ENCODE measurements at regions not wholly inside any gene's neighbourhood (a gene's known extent, or its start where the extent isn't known, plus 50 kb on each side); places are given as distances from the start of the nearest gene placed in this dataset.

DNA sequence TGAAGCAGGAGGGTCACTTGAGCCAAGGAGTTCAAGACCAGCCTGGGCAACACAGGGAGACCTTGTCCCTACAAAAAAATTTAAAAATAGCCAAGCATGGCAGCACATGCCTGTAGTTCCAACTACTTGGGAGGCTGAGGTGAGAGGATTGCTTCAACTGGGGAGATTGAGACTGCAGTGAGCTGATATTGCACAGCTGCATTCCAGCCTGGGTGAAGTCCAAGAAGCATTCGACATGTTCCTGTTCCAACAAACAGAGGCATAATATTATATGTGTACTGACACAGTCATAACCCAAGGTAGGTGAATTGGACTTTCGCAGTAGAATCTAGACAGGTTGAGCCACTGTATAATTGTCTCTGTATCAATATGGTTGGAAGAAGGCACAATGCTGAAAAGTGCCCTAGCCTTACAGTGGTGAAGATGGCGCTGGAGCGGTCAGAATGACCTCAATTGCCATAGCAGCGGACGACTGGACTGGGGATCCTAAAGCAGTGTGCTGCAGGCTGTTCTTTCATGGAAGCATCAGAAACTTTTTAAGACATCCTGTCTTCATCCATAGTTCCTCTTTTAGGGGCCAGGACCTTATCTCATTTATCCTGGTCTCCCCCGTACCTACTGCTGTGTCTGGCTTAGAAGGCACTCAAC, 112.0 kb upstream of the CLDN10 start:
- TF ChIP-seq, protein P1, sequence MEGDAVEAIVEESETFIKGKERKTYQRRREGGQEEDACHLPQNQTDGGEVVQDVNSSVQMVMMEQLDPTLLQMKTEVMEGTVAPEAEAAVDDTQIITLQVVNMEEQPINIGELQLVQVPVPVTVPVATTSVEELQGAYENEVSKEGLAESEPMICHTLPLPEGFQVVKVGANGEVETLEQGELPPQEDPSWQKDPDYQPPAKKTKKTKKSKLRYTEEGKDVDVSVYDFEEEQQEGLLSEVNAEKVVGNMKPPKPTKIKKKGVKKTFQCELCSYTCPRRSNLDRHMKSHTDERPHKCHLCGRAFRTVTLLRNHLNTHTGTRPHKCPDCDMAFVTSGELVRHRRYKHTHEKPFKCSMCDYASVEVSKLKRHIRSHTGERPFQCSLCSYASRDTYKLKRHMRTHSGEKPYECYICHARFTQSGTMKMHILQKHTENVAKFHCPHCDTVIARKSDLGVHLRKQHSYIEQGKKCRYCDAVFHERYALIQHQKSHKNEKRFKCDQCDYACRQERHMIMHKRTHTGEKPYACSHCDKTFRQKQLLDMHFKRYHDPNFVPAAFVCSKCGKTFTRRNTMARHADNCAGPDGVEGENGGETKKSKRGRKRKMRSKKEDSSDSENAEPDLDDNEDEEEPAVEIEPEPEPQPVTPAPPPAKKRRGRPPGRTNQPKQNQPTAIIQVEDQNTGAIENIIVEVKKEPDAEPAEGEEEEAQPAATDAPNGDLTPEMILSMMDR (IDR thresholded peaks at IDR 0.05), result no peak
- no peak for ATAC-seq (ENCODE audit: low FRiP score)
- DNase-seq (ENCODE audit: low spot score), result no peak

DNA sequence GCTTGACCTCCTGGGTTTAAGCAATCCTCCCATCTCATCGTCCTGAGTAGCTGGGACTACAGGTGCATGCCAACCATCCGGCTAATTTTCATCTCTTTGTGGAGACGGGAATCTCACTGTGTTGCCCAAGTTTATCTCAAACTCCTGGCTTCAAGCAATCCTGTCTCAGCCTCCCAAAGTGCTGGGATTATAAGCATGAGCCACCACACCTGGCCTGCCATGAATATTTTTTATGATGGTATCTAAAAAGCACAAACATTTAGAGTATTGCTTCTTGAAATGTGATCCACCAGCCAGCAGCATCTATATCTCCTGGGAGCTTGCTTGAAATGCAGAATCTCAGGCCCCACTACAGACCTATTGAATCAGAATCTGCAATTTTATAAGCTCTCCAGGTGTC, 111.2 kb upstream of the CLDN10 start:
- DNase-seq (ENCODE audit: low spot score), result no peak
- ATAC-seq (ENCODE audit: low FRiP score), result no peak
- TF ChIP-seq, protein P1 (IDR thresholded peaks at IDR 0.05), result no peak

- TF ChIP-seq, protein P1 (IDR thresholded peaks at IDR 0.05), result no peak
- DNase-seq (ENCODE audit: low spot score) (no peak), ATAC-seq (ENCODE audit: low FRiP score) (no peak)
Observed at GRCh38 chr13:95444006-95444730, 108.4 kb upstream of the CLDN10 start.

- DNase-seq (ENCODE audit: low spot score) (no peak), ATAC-seq (ENCODE audit: low FRiP score) (no peak)
- TF ChIP-seq, protein P1 (IDR thresholded peaks at IDR 0.05), result no peak
Observed at GRCh38 chr13:95445131-95445530, 107.4 kb upstream of the CLDN10 start.

DNA sequence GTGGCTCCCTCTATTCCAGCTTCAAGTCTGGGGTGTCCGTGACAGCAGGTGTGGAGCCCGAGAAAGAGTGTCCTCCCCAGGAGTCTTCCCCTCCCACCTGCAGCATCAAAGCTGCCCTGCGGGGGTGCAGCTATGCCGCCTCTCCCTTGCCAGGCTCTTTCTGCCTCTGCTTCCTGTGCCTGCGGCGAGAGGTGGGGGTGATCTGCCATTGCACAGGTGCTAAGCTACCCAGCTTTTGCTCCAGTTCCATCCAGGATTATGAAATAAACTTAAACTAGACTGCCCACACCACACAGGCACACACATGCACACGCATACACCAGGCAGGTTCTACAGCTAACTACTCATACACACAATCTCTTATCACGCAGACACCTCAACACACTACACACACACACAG, 104.7 kb upstream of the CLDN10 start:
- ATAC-seq (ENCODE audit: low FRiP score) (no peak), DNase-seq (ENCODE audit: low spot score) (no peak)
- TF ChIP-seq, protein P1 (IDR thresholded peaks at IDR 0.05), result no peak

GRCh38 chr13:95451656-95452055, 100.9 kb upstream of the CLDN10 start:
- TF ChIP-seq, protein P1 (IDR thresholded peaks at IDR 0.05), result no peak
- DNase-seq (ENCODE audit: low spot score), result no peak
- ATAC-seq (ENCODE audit: low FRiP score), result no peak

DNA sequence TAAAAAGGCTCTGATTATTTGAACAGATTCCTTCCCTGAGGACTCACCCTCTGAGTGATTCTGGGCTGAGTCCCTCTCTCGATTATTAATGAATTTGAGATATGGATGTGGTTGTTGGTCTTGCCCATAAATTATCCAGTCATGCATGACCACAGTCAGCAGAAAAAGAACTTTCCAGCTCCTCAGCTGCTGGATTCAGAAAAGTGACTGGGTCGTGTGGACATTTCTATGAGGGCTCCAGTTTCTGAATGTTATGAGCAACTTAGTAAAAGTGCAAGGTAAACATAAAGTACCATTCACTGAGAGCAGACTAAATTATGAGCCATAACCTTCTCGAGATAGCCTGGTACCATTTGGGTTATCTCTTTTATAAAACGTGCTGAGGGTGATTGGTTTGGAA, 100.1 kb upstream of the CLDN10 start:
- ATAC-seq (ENCODE audit: low FRiP score) (no peak), DNase-seq (ENCODE audit: low spot score) (no peak)
- TF ChIP-seq, protein P1 (IDR thresholded peaks at IDR 0.05), result no peak

Data from omental fat pad (tissue), 3 donors.